Liver (tissue), 8 donors: ENCODE measurements at regions not wholly inside any gene's neighbourhood (a gene's known extent, or its start where the extent isn't known, plus 50 kb on each side); places are given as distances from the start of the nearest gene placed in this dataset.

ENCODE experiments used
- DNase-seq: peaks from one replicate; pipeline ENCODE4 v3.0.0-alpha.2; 2017; ENCODE audit warnings: low spot score
- H3K27ac ChIP-seq, 2 donors: one replicate each; pipeline ENCODE4 v1.7.0; 2013; ENCODE audit warnings: inconsistent platforms in 2 of 2, low read length in 2 of 2, control low read depth in 1 of 2, low read depth in 1 of 2, mild to moderate bottlenecking in 1 of 2
- H3K27me3 ChIP-seq, 4 donors: one replicate each; pipeline versions ENCODE4 v1.6.1 to v1.7.0; 2013; ENCODE audit warnings: low read length in 3 of 4, inconsistent platforms in 1 of 4, mild to moderate bottlenecking in 1 of 4, moderate library complexity in 1 of 4; ENCODE audit not compliant: control insufficient read depth in 4 of 4, insufficient read depth in 4 of 4
- H3K36me3 ChIP-seq, 4 donors: one replicate each; pipeline versions ENCODE4 v1.6.1 to v1.7.0; 2013; ENCODE audit warnings: low read length in 3 of 4, mild to moderate bottlenecking in 3 of 4, low read depth in 1 of 4, moderate library complexity in 1 of 4; ENCODE audit not compliant: control insufficient read depth in 4 of 4, insufficient read depth in 3 of 4
- H3K4me1 ChIP-seq, 4 donors: one replicate each; pipeline versions ENCODE4 v1.6.1 to v1.7.0; 2013; ENCODE audit warnings: low read length in 3 of 4, mild to moderate bottlenecking in 3 of 4, moderate library complexity in 1 of 4; ENCODE audit not compliant: control insufficient read depth in 4 of 4, insufficient read depth in 4 of 4
- H3K4me3 ChIP-seq, 3 donors: one replicate each; pipeline versions ENCODE4 v1.6.1 to v1.7.0; 2013; ENCODE audit warnings: low read length in 3 of 3, control low read depth in 1 of 3, low read depth in 1 of 3, mild to moderate bottlenecking in 1 of 3
- H3K9ac ChIP-seq, 2 donors: one replicate each; pipeline ENCODE4 v1.7.0; 2013; ENCODE audit warnings: low read length in 2 of 2, mild to moderate bottlenecking in 2 of 2, moderate library complexity in 2 of 2, control low read depth in 1 of 2, low read depth in 1 of 2
- H3K9me3 ChIP-seq, 4 donors: one replicate each; pipeline versions ENCODE4 v1.6.1 to v1.7.0; 2013; ENCODE audit warnings: low read length in 3 of 4; ENCODE audit not compliant: control insufficient read depth in 4 of 4
- EGR1 ChIP-seq, 2 donors: IDR thresholded peaks; 2 replicates each; pipeline ENCODE4 v1.6.1; 2016 to 2018; ENCODE audit warnings: antibody characterized with exemption in 2 of 2, low read depth in 2 of 2
- FOXA1 ChIP-seq: IDR thresholded peaks from 2 replicates; pipeline ENCODE4 v1.6.1; 2016; ENCODE audit warnings: antibody characterized with exemption
- FOXA2 ChIP-seq: IDR thresholded peaks from 2 replicates; pipeline ENCODE4 v1.6.1; 2016; ENCODE audit warnings: antibody characterized with exemption
- GABPA ChIP-seq, 2 donors: IDR thresholded peaks in 1 of 2; conservative IDR thresholded peaks in 1 of 2; 2 replicates each; pipeline ENCODE4 v1.6.1; 2016; ENCODE audit warnings: antibody characterized with exemption in 2 of 2, mild to moderate bottlenecking in 1 of 2, moderate library complexity in 1 of 2
- HNF4A ChIP-seq, 2 donors: conservative IDR thresholded peaks; 2 replicates each; pipeline ENCODE4 v1.6.1; 2016; ENCODE audit warnings: antibody characterized with exemption in 2 of 2, mild to moderate bottlenecking in 2 of 2
- JUND ChIP-seq, 2 donors: IDR thresholded peaks; 2 replicates each; pipeline ENCODE4 v1.6.1; 2016; ENCODE audit warnings: antibody characterized with exemption in 2 of 2
- NR2F2 ChIP-seq: IDR thresholded peaks from 2 replicates; pipeline ENCODE4 v1.6.1; 2016; ENCODE audit warnings: antibody characterized with exemption
- RAD21 ChIP-seq, 2 donors: IDR thresholded peaks; 2 replicates each; pipeline ENCODE4 v1.6.1; 2016; ENCODE audit warnings: antibody characterized with exemption in 2 of 2, mild to moderate bottlenecking in 2 of 2
- RXRA ChIP-seq, 2 donors: IDR thresholded peaks; 2 replicates each; pipeline ENCODE4 v1.6.1; 2017 to 2018; ENCODE audit warnings: antibody characterized with exemption in 2 of 2, mild to moderate bottlenecking in 1 of 2
- SP1 ChIP-seq: IDR thresholded peaks from 2 replicates; pipeline ENCODE4 v1.6.1; 2018; ENCODE audit warnings: antibody characterized with exemption, mild to moderate bottlenecking
- TAF1 ChIP-seq: conservative IDR thresholded peaks from 2 replicates; pipeline ENCODE4 v1.6.1; 2016; ENCODE audit warnings: antibody characterized with exemption, mild to moderate bottlenecking
- YY1 ChIP-seq: IDR thresholded peaks from 2 replicates; pipeline ENCODE4 v1.6.1; 2016; ENCODE audit warnings: antibody characterized with exemption, mild to moderate bottlenecking
- WGBS: extraction: QIAGEN DNeasy Blood & Tissue Kit; methylation state at CpG from one replicate; pipeline ENCODE4 v1.1.7; 2013; 5-methylcytosine and 5-hydroxymethylcytosine counted together
- TF ChIP-seq, protein P1 (sequence below): IDR thresholded peaks from 2 replicates; pipeline ENCODE4 v1.6.1; 2016; ENCODE audit warnings: antibody characterized with exemption
- TF ChIP-seq, protein P2 (sequence below): IDR thresholded peaks from 2 replicates; pipeline ENCODE4 v1.6.1; 2016; ENCODE audit warnings: antibody characterized with exemption
- TF ChIP-seq, protein P3 (sequence below): IDR thresholded peaks from 2 replicates; pipeline ENCODE4 v1.6.1; 2016; ENCODE audit warnings: antibody characterized with exemption, mild to moderate bottlenecking
- TF ChIP-seq, protein P4 (sequence below): fragments of 150-350 bp; IDR thresholded peaks from 2 replicates; pipeline ENCODE4 v1.5.1; 2017; ENCODE audit warnings: improper control_type of control experiment, low read depth, low read length; ENCODE audit not compliant: missing input control
- TF ChIP-seq, protein P5 (sequence below): IDR thresholded peaks from 2 replicates; pipeline ENCODE4 v1.6.1; 2016; ENCODE audit warnings: antibody characterized with exemption
- donor health status: healthy.
- donor health status: healthy.
- donor health status: healthy.
- donor health status: healthy.
- donor health status: healthy.

DNA sequence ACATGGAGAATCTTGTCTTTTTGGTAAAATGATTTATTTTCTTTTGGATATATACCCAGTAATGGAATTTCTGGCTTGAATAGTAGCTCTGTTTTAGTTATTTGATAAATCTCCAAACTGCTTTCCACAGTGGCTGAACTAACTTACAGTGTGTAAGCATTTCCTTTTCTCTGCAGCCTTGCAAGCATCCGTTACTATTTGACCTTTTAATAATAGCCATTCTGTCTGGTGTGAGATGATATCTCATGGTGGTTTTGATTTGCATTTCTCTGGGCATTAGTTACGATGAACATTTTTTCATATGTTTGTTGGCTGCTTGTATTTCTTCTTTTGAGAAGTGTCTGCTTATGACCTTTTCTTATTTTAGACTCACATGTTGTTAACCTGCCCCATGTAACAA, 190.2 kb downstream of the GALR1 start:
- Histone ChIP-seq H3K4me3 (no peak overlapping the region), H3K9ac (no peak overlapping the region), H3K36me3 (no peaks in the 10 kb centered on the region), H3K27me3 (no peaks in the 10 kb centered on the region), H3K9me3 (no peaks in the 10 kb centered on the region), H3K27ac (no peak overlapping the region), H3K4me1 (no peaks in the 10 kb centered on the region)
- TF ChIP-seq FOXA2 (no peak), SP1 (no peak), HNF4A (conservative IDR thresholded peaks at IDR 0.05) (no peak), JUND (IDR thresholded peaks at IDR 0.05) (no peak), GABPA (IDR thresholded peaks at IDR 0.05 in 1 of 2, conservative IDR thresholded peaks at IDR 0.05 in 1 of 2) (no peak), TAF1 (no peak), RXRA (IDR thresholded peaks at IDR 0.05) (no peak), YY1 (no peak), RAD21 (IDR thresholded peaks at IDR 0.05) (no peak), FOXA1 (no peak)
- TF ChIP-seq, protein P1, sequence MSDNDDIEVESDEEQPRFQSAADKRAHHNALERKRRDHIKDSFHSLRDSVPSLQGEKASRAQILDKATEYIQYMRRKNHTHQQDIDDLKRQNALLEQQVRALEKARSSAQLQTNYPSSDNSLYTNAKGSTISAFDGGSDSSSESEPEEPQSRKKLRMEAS, result no peak
- TF ChIP-seq, protein P2, sequence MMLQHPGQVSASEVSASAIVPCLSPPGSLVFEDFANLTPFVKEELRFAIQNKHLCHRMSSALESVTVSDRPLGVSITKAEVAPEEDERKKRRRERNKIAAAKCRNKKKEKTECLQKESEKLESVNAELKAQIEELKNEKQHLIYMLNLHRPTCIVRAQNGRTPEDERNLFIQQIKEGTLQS, result no peak
- TF ChIP-seq, protein P3, sequence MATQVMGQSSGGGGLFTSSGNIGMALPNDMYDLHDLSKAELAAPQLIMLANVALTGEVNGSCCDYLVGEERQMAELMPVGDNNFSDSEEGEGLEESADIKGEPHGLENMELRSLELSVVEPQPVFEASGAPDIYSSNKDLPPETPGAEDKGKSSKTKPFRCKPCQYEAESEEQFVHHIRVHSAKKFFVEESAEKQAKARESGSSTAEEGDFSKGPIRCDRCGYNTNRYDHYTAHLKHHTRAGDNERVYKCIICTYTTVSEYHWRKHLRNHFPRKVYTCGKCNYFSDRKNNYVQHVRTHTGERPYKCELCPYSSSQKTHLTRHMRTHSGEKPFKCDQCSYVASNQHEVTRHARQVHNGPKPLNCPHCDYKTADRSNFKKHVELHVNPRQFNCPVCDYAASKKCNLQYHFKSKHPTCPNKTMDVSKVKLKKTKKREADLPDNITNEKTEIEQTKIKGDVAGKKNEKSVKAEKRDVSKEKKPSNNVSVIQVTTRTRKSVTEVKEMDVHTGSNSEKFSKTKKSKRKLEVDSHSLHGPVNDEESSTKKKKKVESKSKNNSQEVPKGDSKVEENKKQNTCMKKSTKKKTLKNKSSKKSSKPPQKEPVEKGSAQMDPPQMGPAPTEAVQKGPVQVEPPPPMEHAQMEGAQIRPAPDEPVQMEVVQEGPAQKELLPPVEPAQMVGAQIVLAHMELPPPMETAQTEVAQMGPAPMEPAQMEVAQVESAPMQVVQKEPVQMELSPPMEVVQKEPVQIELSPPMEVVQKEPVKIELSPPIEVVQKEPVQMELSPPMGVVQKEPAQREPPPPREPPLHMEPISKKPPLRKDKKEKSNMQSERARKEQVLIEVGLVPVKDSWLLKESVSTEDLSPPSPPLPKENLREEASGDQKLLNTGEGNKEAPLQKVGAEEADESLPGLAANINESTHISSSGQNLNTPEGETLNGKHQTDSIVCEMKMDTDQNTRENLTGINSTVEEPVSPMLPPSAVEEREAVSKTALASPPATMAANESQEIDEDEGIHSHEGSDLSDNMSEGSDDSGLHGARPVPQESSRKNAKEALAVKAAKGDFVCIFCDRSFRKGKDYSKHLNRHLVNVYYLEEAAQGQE, result no peak
- DNase-seq, result no peak
- 66% methylated on average over 2 of the region's 2 CpGs for WGBS

DNA sequence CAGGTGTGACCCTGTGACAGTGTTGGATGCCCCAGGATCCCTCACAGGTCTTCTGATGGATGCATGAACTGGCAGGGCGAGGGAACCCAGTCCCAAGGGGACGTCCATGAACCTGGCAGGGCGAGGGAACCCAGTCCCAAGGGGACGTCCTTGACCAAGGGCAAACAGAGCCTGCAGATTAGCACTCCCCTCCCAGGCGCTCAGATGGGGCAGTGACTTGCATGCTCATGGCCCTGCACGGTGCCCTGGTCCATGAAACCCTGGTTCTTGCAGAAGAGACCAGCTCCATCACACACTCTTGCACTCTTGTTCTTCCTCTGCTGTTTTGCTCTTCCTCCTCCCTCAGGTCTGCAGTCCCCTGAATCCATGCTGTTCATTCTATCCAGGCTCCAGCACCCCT, 192.7 kb downstream of the GALR1 start:
- no peak for DNase-seq
- no peak overlapping the region for H3K4me3 ChIP-seq
- H3K36me3 ChIP-seq, result no peaks in the 10 kb centered on the region
- no peaks in the 10 kb centered on the region for H3K9me3 ChIP-seq
- H3K4me1 ChIP-seq, result no peaks in the 10 kb centered on the region
- no peak overlapping the region for H3K9ac ChIP-seq
- TF ChIP-seq RAD21 (IDR thresholded peaks at IDR 0.05) (no peak), FOXA1 (no peak), SP1 (no peak), RXRA (IDR thresholded peaks at IDR 0.05) (no peak), TAF1 (no peak), FOXA2 (no peak), JUND (IDR thresholded peaks at IDR 0.05) (no peak), NR2F2 (no peak), GABPA (IDR thresholded peaks at IDR 0.05 in 1 of 2, conservative IDR thresholded peaks at IDR 0.05 in 1 of 2) (no peak), EGR1 (IDR thresholded peaks at IDR 0.05; ENCODE audit: low read depth in 2 of 2) (no peak)
- TF ChIP-seq, protein P4, sequence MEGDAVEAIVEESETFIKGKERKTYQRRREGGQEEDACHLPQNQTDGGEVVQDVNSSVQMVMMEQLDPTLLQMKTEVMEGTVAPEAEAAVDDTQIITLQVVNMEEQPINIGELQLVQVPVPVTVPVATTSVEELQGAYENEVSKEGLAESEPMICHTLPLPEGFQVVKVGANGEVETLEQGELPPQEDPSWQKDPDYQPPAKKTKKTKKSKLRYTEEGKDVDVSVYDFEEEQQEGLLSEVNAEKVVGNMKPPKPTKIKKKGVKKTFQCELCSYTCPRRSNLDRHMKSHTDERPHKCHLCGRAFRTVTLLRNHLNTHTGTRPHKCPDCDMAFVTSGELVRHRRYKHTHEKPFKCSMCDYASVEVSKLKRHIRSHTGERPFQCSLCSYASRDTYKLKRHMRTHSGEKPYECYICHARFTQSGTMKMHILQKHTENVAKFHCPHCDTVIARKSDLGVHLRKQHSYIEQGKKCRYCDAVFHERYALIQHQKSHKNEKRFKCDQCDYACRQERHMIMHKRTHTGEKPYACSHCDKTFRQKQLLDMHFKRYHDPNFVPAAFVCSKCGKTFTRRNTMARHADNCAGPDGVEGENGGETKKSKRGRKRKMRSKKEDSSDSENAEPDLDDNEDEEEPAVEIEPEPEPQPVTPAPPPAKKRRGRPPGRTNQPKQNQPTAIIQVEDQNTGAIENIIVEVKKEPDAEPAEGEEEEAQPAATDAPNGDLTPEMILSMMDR, result no peak
- TF ChIP-seq, protein P5, sequence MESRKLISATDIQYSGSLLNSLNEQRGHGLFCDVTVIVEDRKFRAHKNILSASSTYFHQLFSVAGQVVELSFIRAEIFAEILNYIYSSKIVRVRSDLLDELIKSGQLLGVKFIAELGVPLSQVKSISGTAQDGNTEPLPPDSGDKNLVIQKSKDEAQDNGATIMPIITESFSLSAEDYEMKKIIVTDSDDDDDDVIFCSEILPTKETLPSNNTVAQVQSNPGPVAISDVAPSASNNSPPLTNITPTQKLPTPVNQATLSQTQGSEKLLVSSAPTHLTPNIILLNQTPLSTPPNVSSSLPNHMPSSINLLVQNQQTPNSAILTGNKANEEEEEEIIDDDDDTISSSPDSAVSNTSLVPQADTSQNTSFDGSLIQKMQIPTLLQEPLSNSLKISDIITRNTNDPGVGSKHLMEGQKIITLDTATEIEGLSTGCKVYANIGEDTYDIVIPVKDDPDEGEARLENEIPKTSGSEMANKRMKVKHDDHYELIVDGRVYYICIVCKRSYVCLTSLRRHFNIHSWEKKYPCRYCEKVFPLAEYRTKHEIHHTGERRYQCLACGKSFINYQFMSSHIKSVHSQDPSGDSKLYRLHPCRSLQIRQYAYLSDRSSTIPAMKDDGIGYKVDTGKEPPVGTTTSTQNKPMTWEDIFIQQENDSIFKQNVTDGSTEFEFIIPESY, result no peak
- TF ChIP-seq, protein P3, result no peak
- TF ChIP-seq, protein P2, result no peak
- TF ChIP-seq, protein P1, result no peak
- no peak overlapping the region for H3K27ac ChIP-seq
- H3K27me3 ChIP-seq, result no peaks in the 10 kb centered on the region
- 64% methylated on average over 6 of the region's 6 CpGs for WGBS
